HG03432 (cell line): ENCODE measurements at regions not wholly inside any gene's neighbourhood (a gene's known extent, or its start where the extent isn't known, plus 50 kb on each side); places are given as distances from the start of the nearest gene placed in this dataset.

Source experiments
- ATAC-seq: cut with Tn5 transposase; IDR thresholded peaks from one replicate; pipeline ENCODE4 v1.9.1; 2021; ENCODE audit warnings: mild to moderate bottlenecking, moderate library complexity; ENCODE audit not compliant: unreplicated experiment

- no peak for ATAC-seq
Measured at GRCh38 chr4:45647823-45648222, 476.0 kb downstream of the GABRG1 start.

GRCh38 chr4:45646885-45647590 lies 476.8 kb downstream of the GABRG1 start:
- no peak for ATAC-seq

GRCh38 chr4:45640281-45640680 lies 483.6 kb downstream of the GABRG1 start:
- ATAC-seq, result no peak

- no peak for ATAC-seq
Measured at GRCh38 chr4:45638641-45639040, 485.2 kb downstream of the GABRG1 start.

- no peak for ATAC-seq
Measured at GRCh38 chr4:45636175-45636574, 487.7 kb downstream of the GABRG1 start.

GRCh38 chr4:45629717-45630116 lies 494.1 kb downstream of the GABRG1 start:
- no peak for ATAC-seq

GRCh38 chr4:45621971-45622370 lies 501.9 kb downstream of the GABRG1 start:
- no peak for ATAC-seq

GRCh38 chr4:45620808-45621207 lies 503.0 kb downstream of the GABRG1 start:
- no peak for ATAC-seq

- ATAC-seq, result no peak
Measured at GRCh38 chr4:45596379-45597101, 527.3 kb downstream of the GABRG1 start.

GRCh38 chr4:45580334-45580733 lies 543.5 kb downstream of the GABRG1 start:
- no peak for ATAC-seq

GRCh38 chr4:45578874-45579273 lies 545.0 kb downstream of the GABRG1 start:
- ATAC-seq, result no peak

GRCh38 chr4:45576275-45576674 lies 547.6 kb downstream of the GABRG1 start:
- no peak for ATAC-seq

GRCh38 chr4:45569619-45570018 lies 554.2 kb downstream of the GABRG1 start:
- ATAC-seq, result no peak

- no peak for ATAC-seq
Measured at GRCh38 chr4:45568694-45569093, 555.2 kb downstream of the GABRG1 start.

GRCh38 chr4:45566896-45567603 lies 556.8 kb downstream of the GABRG1 start:
- no peak for ATAC-seq

- no peak for ATAC-seq
Measured at GRCh38 chr4:45554423-45554822, 569.4 kb downstream of the GABRG1 start.

- ATAC-seq, result peak; percentile 65
Measured at GRCh38 chr4:45550766-45551366, 573.0 kb downstream of the GABRG1 start.

GRCh38 chr4:45539142-45539814 lies 584.6 kb downstream of the GABRG1 start:
- peak; percentile 61 for ATAC-seq

- ATAC-seq, result no peak
Measured at GRCh38 chr4:45530498-45530897, 593.4 kb downstream of the GABRG1 start.

- no peak for ATAC-seq
Measured at GRCh38 chr4:45527160-45527559, 596.7 kb downstream of the GABRG1 start.

- no peak for ATAC-seq
Measured at GRCh38 chr4:45518832-45519231, 605.0 kb downstream of the GABRG1 start.
